ENCODE measurements at regions not wholly inside any gene's neighbourhood (a gene's known extent, or its start where the extent isn't known, plus 50 kb on each side); places are given as distances from the start of the nearest gene placed in this dataset.

DNA sequence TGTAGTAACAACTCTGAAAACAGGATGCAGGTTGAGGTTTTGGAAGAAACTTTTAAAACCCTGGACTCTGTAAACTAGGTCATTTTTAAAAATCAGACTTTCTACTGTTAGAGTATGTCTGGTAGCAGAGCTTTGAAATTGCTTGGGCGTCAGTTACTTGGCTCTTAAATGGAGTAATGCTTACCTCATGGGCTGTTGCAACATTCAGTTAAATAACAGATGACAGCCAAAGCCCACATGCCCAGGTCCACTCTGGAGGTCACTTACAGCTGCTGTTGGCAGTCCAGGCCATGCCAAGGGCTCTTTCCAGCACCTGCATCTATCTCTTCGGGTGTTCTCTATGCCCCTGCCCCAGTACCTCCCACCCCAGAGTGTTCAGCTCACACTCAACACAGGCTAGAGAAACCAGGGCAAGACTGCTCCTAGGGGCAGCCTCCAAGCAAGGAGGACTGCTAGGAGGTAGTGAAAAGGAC is 96.4 kb downstream of the BANF2 start (continued):
- TF ChIP-seq, protein P1, sequence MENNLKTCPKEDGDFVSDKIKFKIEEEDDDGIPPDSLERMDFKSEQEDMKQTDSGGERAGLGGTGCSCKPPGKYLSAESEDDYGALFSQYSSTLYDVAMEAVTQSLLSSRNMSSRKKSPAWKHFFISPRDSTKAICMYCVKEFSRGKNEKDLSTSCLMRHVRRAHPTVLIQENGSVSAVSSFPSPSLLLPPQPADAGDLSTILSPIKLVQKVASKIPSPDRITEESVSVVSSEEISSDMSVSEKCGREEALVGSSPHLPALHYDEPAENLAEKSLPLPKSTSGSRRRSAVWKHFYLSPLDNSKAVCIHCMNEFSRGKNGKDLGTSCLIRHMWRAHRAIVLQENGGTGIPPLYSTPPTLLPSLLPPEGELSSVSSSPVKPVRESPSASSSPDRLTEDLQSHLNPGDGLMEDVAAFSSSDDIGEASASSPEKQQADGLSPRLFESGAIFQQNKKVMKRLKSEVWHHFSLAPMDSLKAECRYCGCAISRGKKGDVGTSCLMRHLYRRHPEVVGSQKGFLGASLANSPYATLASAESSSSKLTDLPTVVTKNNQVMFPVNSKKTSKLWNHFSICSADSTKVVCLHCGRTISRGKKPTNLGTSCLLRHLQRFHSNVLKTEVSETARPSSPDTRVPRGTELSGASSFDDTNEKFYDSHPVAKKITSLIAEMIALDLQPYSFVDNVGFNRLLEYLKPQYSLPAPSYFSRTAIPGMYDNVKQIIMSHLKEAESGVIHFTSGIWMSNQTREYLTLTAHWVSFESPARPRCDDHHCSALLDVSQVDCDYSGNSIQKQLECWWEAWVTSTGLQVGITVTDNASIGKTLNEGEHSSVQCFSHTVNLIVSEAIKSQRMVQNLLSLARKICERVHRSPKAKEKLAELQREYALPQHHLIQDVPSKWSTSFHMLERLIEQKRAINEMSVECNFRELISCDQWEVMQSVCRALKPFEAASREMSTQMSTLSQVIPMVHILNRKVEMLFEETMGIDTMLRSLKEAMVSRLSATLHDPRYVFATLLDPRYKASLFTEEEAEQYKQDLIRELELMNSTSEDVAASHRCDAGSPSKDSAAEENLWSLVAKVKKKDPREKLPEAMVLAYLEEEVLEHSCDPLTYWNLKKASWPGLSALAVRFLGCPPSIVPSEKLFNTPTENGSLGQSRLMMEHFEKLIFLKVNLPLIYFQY (CRISPR knock-in tag; IDR thresholded peaks at IDR 0.05; ENCODE audit: borderline replicate concordance), result no peak
- peak; percentile 67; the same call in 1 of the 2 replicates for TF ChIP-seq MED1 (CRISPR knock-in tag; IDR thresholded peaks at IDR 0.05)
- no peak for TF ChIP-seq ZNF724P (CRISPR knock-in tag; IDR thresholded peaks at IDR 0.05; ENCODE audit: borderline replicate concordance)
- peak; percentile 40; the same call in 1 of the 2 replicates for TF ChIP-seq NR2F6 (IDR thresholded peaks at IDR 0.05)
- TF ChIP-seq NR2F6 (CRISPR knock-in tag; IDR thresholded peaks at IDR 0.05), result peak; percentile 70
- TF ChIP-seq, protein P2, sequence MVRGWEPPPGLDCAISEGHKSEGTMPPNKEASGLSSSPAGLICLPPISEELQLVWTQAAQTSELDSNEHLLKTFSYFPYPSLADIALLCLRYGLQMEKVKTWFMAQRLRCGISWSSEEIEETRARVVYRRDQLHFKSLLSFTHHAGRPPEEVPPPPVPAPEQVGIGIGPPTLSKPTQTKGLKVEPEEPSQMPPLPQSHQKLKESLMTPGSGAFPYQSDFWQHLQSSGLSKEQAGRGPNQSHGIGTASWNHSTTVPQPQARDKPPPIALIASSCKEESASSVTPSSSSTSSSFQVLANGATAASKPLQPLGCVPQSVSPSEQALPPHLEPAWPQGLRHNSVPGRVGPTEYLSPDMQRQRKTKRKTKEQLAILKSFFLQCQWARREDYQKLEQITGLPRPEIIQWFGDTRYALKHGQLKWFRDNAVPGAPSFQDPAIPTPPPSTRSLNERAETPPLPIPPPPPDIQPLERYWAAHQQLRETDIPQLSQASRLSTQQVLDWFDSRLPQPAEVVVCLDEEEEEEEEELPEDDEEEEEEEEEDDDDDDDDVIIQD (CRISPR knock-in tag; IDR thresholded peaks at IDR 0.05; ENCODE audit: low read depth), result no peak
- TF ChIP-seq, protein P3, sequence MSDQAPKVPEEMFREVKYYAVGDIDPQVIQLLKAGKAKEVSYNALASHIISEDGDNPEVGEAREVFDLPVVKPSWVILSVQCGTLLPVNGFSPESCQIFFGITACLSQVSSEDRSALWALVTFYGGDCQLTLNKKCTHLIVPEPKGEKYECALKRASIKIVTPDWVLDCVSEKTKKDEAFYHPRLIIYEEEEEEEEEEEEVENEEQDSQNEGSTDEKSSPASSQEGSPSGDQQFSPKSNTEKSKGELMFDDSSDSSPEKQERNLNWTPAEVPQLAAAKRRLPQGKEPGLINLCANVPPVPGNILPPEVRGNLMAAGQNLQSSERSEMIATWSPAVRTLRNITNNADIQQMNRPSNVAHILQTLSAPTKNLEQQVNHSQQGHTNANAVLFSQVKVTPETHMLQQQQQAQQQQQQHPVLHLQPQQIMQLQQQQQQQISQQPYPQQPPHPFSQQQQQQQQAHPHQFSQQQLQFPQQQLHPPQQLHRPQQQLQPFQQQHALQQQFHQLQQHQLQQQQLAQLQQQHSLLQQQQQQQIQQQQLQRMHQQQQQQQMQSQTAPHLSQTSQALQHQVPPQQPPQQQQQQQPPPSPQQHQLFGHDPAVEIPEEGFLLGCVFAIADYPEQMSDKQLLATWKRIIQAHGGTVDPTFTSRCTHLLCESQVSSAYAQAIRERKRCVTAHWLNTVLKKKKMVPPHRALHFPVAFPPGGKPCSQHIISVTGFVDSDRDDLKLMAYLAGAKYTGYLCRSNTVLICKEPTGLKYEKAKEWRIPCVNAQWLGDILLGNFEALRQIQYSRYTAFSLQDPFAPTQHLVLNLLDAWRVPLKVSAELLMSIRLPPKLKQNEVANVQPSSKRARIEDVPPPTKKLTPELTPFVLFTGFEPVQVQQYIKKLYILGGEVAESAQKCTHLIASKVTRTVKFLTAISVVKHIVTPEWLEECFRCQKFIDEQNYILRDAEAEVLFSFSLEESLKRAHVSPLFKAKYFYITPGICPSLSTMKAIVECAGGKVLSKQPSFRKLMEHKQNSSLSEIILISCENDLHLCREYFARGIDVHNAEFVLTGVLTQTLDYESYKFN (CRISPR knock-in tag; conservative IDR thresholded peaks at IDR 0.05), result peak; percentile 29; the same call in 1 of the 2 replicates
- TF ChIP-seq ZNF484 (CRISPR knock-in tag; IDR thresholded peaks at IDR 0.05; ENCODE audit: borderline replicate concordance, low read depth), result no peak
- TF ChIP-seq ZNF460 (CRISPR knock-in tag; IDR thresholded peaks at IDR 0.05; ENCODE audit: borderline replicate concordance), result no peak
- TF ChIP-seq ATF7-NPFF (CRISPR knock-in tag; IDR thresholded peaks at IDR 0.05; ENCODE audit: low read depth), result no peak
- no peak for TF ChIP-seq PCBP1 (IDR thresholded peaks at IDR 0.05; ENCODE audit: borderline replicate concordance, low read depth, low read length)
- TF ChIP-seq, protein P4, sequence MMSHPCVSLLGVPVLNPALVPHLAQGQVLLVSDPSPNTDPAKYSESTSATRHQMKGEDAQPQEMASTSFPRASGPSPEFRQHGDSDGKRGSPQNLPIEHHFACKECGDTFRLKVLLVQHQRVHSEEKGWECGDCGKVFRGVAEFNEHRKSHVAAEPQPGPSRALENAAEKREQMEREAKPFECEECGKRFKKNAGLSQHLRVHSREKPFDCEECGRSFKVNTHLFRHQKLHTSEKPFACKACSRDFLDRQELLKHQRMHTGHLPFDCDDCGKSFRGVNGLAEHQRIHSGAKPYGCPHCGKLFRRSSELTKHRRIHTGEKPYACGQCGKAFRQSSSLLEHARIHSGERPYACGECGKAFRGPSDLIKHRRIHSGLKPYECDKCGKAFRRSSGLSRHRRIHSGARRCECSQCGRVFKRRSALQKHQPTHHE (CRISPR knock-in tag; IDR thresholded peaks at IDR 0.05; ENCODE audit: borderline replicate concordance), result no peak
- TF ChIP-seq ZNF709 (CRISPR knock-in tag; IDR thresholded peaks at IDR 0.05), result no peak
- TF ChIP-seq RBAK (CRISPR knock-in tag; IDR thresholded peaks at IDR 0.05), result no peak
- peak; percentile 72; the same call in 1 of the 2 replicates for TF ChIP-seq MEIS2 (CRISPR knock-in tag; IDR thresholded peaks at IDR 0.05)
- no peak for TF ChIP-seq HNRNPUL1 (IDR thresholded peaks at IDR 0.05; ENCODE audit: low read depth, low read length)
- peak; percentile 80 for TF ChIP-seq SAP130 (CRISPR knock-in tag; IDR thresholded peaks at IDR 0.05; ENCODE audit: low read depth)
- no peak for TF ChIP-seq IKZF1 (IDR thresholded peaks at IDR 0.05)
- TF ChIP-seq, protein P5, sequence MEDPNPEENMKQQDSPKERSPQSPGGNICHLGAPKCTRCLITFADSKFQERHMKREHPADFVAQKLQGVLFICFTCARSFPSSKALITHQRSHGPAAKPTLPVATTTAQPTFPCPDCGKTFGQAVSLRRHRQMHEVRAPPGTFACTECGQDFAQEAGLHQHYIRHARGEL (CRISPR knock-in tag; IDR thresholded peaks at IDR 0.05), result no peak
- peak; percentile 68; the same call in 1 of the 2 replicates for TF ChIP-seq HNF4G (IDR thresholded peaks at IDR 0.05; ENCODE audit: borderline replicate concordance, low read depth, low read length)
- TF ChIP-seq HNF4G (CRISPR knock-in tag; IDR thresholded peaks at IDR 0.05; ENCODE audit: borderline replicate concordance, low read depth), result no peak

All from HepG2 (cell line).